Liver (tissue), 8 donors: ENCODE measurements at regions not wholly inside any gene's neighbourhood (a gene's known extent, or its start where the extent isn't known, plus 50 kb on each side); places are given as distances from the start of the nearest gene placed in this dataset.

Experiments used
- DNase-seq: peaks from one replicate; pipeline ENCODE4 v3.0.0-alpha.2; 2017; ENCODE audit warnings: low spot score
- H3K27ac ChIP-seq, 2 donors: one replicate each; pipeline ENCODE4 v1.7.0; 2013; ENCODE audit warnings: inconsistent platforms in 2 of 2, low read length in 2 of 2, control low read depth in 1 of 2, low read depth in 1 of 2, mild to moderate bottlenecking in 1 of 2
- H3K27me3 ChIP-seq, 4 donors: one replicate each; pipeline versions ENCODE4 v1.6.1 to v1.7.0; 2013; ENCODE audit warnings: low read length in 3 of 4, inconsistent platforms in 1 of 4, mild to moderate bottlenecking in 1 of 4, moderate library complexity in 1 of 4; ENCODE audit not compliant: control insufficient read depth in 4 of 4, insufficient read depth in 4 of 4
- H3K36me3 ChIP-seq, 4 donors: one replicate each; pipeline versions ENCODE4 v1.6.1 to v1.7.0; 2013; ENCODE audit warnings: low read length in 3 of 4, mild to moderate bottlenecking in 3 of 4, low read depth in 1 of 4, moderate library complexity in 1 of 4; ENCODE audit not compliant: control insufficient read depth in 4 of 4, insufficient read depth in 3 of 4
- H3K4me1 ChIP-seq, 4 donors: one replicate each; pipeline versions ENCODE4 v1.6.1 to v1.7.0; 2013; ENCODE audit warnings: low read length in 3 of 4, mild to moderate bottlenecking in 3 of 4, moderate library complexity in 1 of 4; ENCODE audit not compliant: control insufficient read depth in 4 of 4, insufficient read depth in 4 of 4
- H3K4me3 ChIP-seq, 3 donors: one replicate each; pipeline versions ENCODE4 v1.6.1 to v1.7.0; 2013; ENCODE audit warnings: low read length in 3 of 3, control low read depth in 1 of 3, low read depth in 1 of 3, mild to moderate bottlenecking in 1 of 3
- H3K9ac ChIP-seq, 2 donors: one replicate each; pipeline ENCODE4 v1.7.0; 2013; ENCODE audit warnings: low read length in 2 of 2, mild to moderate bottlenecking in 2 of 2, moderate library complexity in 2 of 2, control low read depth in 1 of 2, low read depth in 1 of 2
- H3K9me3 ChIP-seq, 4 donors: one replicate each; pipeline versions ENCODE4 v1.6.1 to v1.7.0; 2013; ENCODE audit warnings: low read length in 3 of 4; ENCODE audit not compliant: control insufficient read depth in 4 of 4
- ATF3 ChIP-seq: IDR thresholded peaks from 2 replicates; pipeline ENCODE4 v1.6.1; 2016; ENCODE audit warnings: antibody characterized with exemption
- CTCF ChIP-seq: fragments of 150-350 bp; IDR thresholded peaks from 2 replicates; pipeline ENCODE4 v1.5.1; 2017; ENCODE audit warnings: improper control_type of control experiment, low read depth, low read length; ENCODE audit not compliant: missing input control
- EGR1 ChIP-seq, 2 donors: IDR thresholded peaks; 2 replicates each; pipeline ENCODE4 v1.6.1; 2016 to 2018; ENCODE audit warnings: antibody characterized with exemption in 2 of 2, low read depth in 2 of 2
- FOXA1 ChIP-seq: IDR thresholded peaks from 2 replicates; pipeline ENCODE4 v1.6.1; 2016; ENCODE audit warnings: antibody characterized with exemption
- FOXA2 ChIP-seq: IDR thresholded peaks from 2 replicates; pipeline ENCODE4 v1.6.1; 2016; ENCODE audit warnings: antibody characterized with exemption
- GABPA ChIP-seq, 2 donors: IDR thresholded peaks in 1 of 2; conservative IDR thresholded peaks in 1 of 2; 2 replicates each; pipeline ENCODE4 v1.6.1; 2016; ENCODE audit warnings: antibody characterized with exemption in 2 of 2, mild to moderate bottlenecking in 1 of 2, moderate library complexity in 1 of 2
- HNF4A ChIP-seq, 2 donors: conservative IDR thresholded peaks; 2 replicates each; pipeline ENCODE4 v1.6.1; 2016; ENCODE audit warnings: antibody characterized with exemption in 2 of 2, mild to moderate bottlenecking in 2 of 2
- HNF4G ChIP-seq: IDR thresholded peaks from 2 replicates; pipeline ENCODE4 v1.6.1; 2016; ENCODE audit warnings: antibody characterized with exemption
- JUND ChIP-seq, 2 donors: IDR thresholded peaks; 2 replicates each; pipeline ENCODE4 v1.6.1; 2016; ENCODE audit warnings: antibody characterized with exemption in 2 of 2
- MAX ChIP-seq: IDR thresholded peaks from 2 replicates; pipeline ENCODE4 v1.6.1; 2016; ENCODE audit warnings: antibody characterized with exemption
- NR2F2 ChIP-seq: IDR thresholded peaks from 2 replicates; pipeline ENCODE4 v1.6.1; 2016; ENCODE audit warnings: antibody characterized with exemption
- RAD21 ChIP-seq, 2 donors: IDR thresholded peaks; 2 replicates each; pipeline ENCODE4 v1.6.1; 2016; ENCODE audit warnings: antibody characterized with exemption in 2 of 2, mild to moderate bottlenecking in 2 of 2
- REST ChIP-seq: IDR thresholded peaks from 2 replicates; pipeline ENCODE4 v1.6.1; 2016; ENCODE audit warnings: antibody characterized with exemption, mild to moderate bottlenecking
- RXRA ChIP-seq, 2 donors: IDR thresholded peaks; 2 replicates each; pipeline ENCODE4 v1.6.1; 2017 to 2018; ENCODE audit warnings: antibody characterized with exemption in 2 of 2, mild to moderate bottlenecking in 1 of 2
- SP1 ChIP-seq: IDR thresholded peaks from 2 replicates; pipeline ENCODE4 v1.6.1; 2018; ENCODE audit warnings: antibody characterized with exemption, mild to moderate bottlenecking
- TAF1 ChIP-seq: conservative IDR thresholded peaks from 2 replicates; pipeline ENCODE4 v1.6.1; 2016; ENCODE audit warnings: antibody characterized with exemption, mild to moderate bottlenecking
- YY1 ChIP-seq: IDR thresholded peaks from 2 replicates; pipeline ENCODE4 v1.6.1; 2016; ENCODE audit warnings: antibody characterized with exemption, mild to moderate bottlenecking
- ZBTB33 ChIP-seq: IDR thresholded peaks from 2 replicates; pipeline ENCODE4 v1.6.1; 2016; ENCODE audit warnings: antibody characterized with exemption
- WGBS: extraction: QIAGEN DNeasy Blood & Tissue Kit; methylation state at CpG from one replicate; pipeline ENCODE4 v1.1.7; 2013; 5-methylcytosine and 5-hydroxymethylcytosine counted together
- donor health status: healthy.
- donor health status: healthy.
- donor health status: healthy.
- donor health status: healthy.
- donor health status: healthy.

GRCh38 chr9:103757062-103757461 is 337.0 kb upstream of the SMC2 start:
- Histone ChIP-seq H3K4me1 (no peaks in the 10 kb centered on the region), H3K36me3 (no peaks in the 10 kb centered on the region), H3K9ac (no peak overlapping the region), H3K9me3 (no peaks in the 10 kb centered on the region), H3K27ac (no peak overlapping the region), H3K27me3 (no peaks in the 10 kb centered on the region), H3K4me3 (no peak overlapping the region)
- TF ChIP-seq TAF1 (no peak), JUND (IDR thresholded peaks at IDR 0.05) (no peak), YY1 (no peak), ZBTB33 (no peak), MAX (no peak), NR2F2 (no peak), CTCF (no peak), GABPA (IDR thresholded peaks at IDR 0.05 in 1 of 2, conservative IDR thresholded peaks at IDR 0.05 in 1 of 2) (no peak), EGR1 (IDR thresholded peaks at IDR 0.05; ENCODE audit: low read depth in 2 of 2) (no peak), FOXA2 (no peak), REST (no peak), HNF4A (conservative IDR thresholded peaks at IDR 0.05) (no peak), RAD21 (IDR thresholded peaks at IDR 0.05) (no peak), RXRA (IDR thresholded peaks at IDR 0.05) (no peak), HNF4G (no peak), FOXA1 (no peak), SP1 (no peak), ATF3 (no peak)
- WGBS, result 50% methylated on average over 3 of the region's 3 CpGs
- no peak for DNase-seq

- no peaks in the 10 kb centered on the region for H3K4me1 ChIP-seq
- H3K27me3 ChIP-seq, result no peaks in the 10 kb centered on the region
- H3K36me3 ChIP-seq, result no peaks in the 10 kb centered on the region
- no peak for TF ChIP-seq MAX
- no peak overlapping the region for H3K4me3 ChIP-seq
- H3K9me3 ChIP-seq, result no peaks in the 10 kb centered on the region
- H3K9ac ChIP-seq, result no peak overlapping the region
- WGBS, result 43% methylated on average over 2 of the region's 2 CpGs
- H3K27ac ChIP-seq, result no peak overlapping the region
- DNase-seq, result no peak
Measured at GRCh38 chr9:103761466-103761865, 332.6 kb upstream of the SMC2 start.
